AG04450 (cell line): ENCODE measurements at regions not wholly inside any gene's neighbourhood (a gene's known extent, or its start where the extent isn't known, plus 50 kb on each side); places are given as distances from the start of the nearest gene placed in this dataset.

Experiments used
- CTCF ChIA-PET: fragments of 300-600, 350-600 bp; formaldehyde crosslinking; extraction: SDS; loops from one replicate; lab custom pipeline; 2022; ENCODE audit warnings: antibody characterized with exemption, inconsistent platforms; lab: Charles Lee
- POLR2A ChIA-PET: fragments of 350-600 bp; formaldehyde crosslinking; extraction: SDS; loops from one replicate; lab custom pipeline; 2021; ENCODE audit warnings: antibody characterized with exemption, inconsistent platforms; lab: Yijun Ruan, JAX
- DNase-seq: peaks from one replicate; pipeline ENCODE4 v3.0.0-alpha.2; 2011; ENCODE audit warnings: low read depth, low spot score
- H3K27ac ChIP-seq: one replicate; pipeline ENCODE4 v1.5.1; 2012; ENCODE audit warnings: low read depth, low read length, control low read depth
- H3K27me3 ChIP-seq: one replicate; pipeline ENCODE4 v1.6.0; 2012; ENCODE audit warnings: low read length; ENCODE audit not compliant: control insufficient read depth, insufficient read depth
- H3K4me3 ChIP-seq: 2 replicates; pipeline ENCODE4 v1.5.1; 2011; ENCODE audit warnings: mild to moderate bottlenecking, low read depth, low read length, control low read depth
- H3K9me3 ChIP-seq: 2 replicates; pipeline ENCODE4 v1.5.1; 2012; ENCODE audit warnings: low read length; ENCODE audit not compliant: control insufficient read depth, insufficient read depth
- TF ChIP-seq, protein P1 (sequence below): IDR thresholded peaks from 2 replicates; pipeline ENCODE4 v1.5.1; 2011; ENCODE audit warnings: low read depth, low read length, control low read depth, inconsistent platforms

DNA sequence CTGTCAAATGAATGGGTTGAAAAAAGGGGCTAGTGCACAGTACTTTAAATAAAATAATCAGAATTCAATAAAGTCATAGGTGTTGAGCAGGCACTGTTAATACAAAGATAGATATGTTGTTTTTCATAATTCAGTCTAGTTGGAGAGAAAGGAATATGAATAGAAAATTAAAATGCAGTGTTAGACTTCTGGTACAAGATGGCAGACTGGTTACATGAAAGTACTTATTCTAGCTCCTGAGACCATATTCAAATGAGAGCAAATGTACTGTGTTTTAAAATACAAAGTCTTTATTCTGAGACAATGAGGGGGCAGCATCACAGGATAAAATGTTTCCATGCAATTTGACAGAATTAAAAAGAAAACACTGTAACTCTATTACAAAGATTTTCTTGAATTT lies 542.1 kb downstream of the COL11A1 start:
- H3K27ac ChIP-seq = no peak overlapping the region
- CTCF ChIA-PET = no interaction called here
- no peak for DNase-seq
- no peak overlapping the region for H3K4me3 ChIP-seq
- no peaks in the 10 kb centered on the region for H3K9me3 ChIP-seq
- no peaks in the 10 kb centered on the region for H3K27me3 ChIP-seq
- POLR2A ChIA-PET = no interaction called here
- TF ChIP-seq, protein P1, sequence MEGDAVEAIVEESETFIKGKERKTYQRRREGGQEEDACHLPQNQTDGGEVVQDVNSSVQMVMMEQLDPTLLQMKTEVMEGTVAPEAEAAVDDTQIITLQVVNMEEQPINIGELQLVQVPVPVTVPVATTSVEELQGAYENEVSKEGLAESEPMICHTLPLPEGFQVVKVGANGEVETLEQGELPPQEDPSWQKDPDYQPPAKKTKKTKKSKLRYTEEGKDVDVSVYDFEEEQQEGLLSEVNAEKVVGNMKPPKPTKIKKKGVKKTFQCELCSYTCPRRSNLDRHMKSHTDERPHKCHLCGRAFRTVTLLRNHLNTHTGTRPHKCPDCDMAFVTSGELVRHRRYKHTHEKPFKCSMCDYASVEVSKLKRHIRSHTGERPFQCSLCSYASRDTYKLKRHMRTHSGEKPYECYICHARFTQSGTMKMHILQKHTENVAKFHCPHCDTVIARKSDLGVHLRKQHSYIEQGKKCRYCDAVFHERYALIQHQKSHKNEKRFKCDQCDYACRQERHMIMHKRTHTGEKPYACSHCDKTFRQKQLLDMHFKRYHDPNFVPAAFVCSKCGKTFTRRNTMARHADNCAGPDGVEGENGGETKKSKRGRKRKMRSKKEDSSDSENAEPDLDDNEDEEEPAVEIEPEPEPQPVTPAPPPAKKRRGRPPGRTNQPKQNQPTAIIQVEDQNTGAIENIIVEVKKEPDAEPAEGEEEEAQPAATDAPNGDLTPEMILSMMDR = no peak

DNA sequence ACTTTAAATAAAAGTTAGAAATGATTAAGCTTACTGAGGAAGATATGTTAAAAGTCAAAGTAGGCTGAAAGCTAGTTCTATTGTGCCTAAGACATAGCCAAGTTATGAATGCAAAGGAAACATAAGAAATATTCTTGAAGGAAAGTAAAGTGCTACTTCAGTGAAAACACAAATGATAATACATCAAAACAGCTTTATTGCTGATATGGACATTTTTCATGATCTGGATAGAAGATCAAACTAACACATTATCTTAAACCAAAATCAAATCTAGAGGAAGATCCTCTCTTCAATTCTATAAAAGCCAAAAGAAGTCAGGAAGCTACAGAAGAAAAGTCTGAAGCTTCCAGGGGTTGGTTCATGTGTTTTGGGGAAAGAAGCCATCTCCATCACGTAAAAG lies 545.9 kb downstream of the COL11A1 start:
- Histone ChIP-seq H3K9me3 (no peaks in the 10 kb centered on the region), H3K4me3 (no peak overlapping the region), H3K27ac (no peak overlapping the region), H3K27me3 (no peaks in the 10 kb centered on the region)
- ChIA-PET POLR2A (no interaction called here), CTCF (no interaction called here)
- DNase-seq = no peak
- TF ChIP-seq, protein P1 = no peak

DNA sequence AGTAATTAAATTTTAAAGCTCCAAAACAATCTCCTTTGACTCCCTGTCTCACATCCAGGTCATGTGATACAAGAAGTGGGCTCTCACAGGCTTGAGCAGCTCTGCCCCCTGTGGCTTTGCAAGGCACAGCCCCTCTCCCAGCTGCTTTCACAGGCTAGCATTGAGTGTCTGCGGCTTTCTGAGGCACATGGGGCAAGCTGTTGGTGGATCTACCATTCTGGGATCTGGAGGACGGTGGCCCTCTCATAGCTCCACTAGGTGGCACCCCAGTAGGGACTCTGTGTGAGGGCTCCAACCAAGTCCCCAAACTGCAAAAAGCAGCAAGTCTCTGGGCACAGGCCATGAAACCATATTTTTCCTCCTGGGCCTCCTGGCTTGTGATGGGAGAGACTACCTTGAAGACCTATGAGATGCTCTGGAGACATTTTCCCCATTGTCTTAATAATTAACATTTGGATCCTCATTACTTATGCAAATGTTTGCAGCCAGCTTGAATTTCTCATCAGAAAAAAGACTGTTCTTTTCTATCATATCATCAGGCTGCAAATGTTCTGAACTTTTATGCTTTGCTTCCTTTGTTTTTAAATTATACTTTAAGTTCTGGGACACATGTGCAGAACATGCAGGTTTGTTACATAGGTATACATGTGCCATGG lies 554.1 kb upstream of the OLFM3 start:
- Histone ChIP-seq H3K27me3 (no peaks in the 10 kb centered on the region), H3K4me3 (no peak overlapping the region), H3K9me3 (peaks cover 10% of the 10 kb centered on the region), H3K27ac (no peak overlapping the region)
- TF ChIP-seq, protein P1 = peak; percentile 35
- no peak for DNase-seq
- ChIA-PET POLR2A (no interaction called here), CTCF (interaction anchor here (0.6 to 1.2 kb wide), 3 partner anchors 415 to 481 kb away, joined by 3 to 9 read pairs (median 3); no protein-coding TSS in a partner anchor)

DNA sequence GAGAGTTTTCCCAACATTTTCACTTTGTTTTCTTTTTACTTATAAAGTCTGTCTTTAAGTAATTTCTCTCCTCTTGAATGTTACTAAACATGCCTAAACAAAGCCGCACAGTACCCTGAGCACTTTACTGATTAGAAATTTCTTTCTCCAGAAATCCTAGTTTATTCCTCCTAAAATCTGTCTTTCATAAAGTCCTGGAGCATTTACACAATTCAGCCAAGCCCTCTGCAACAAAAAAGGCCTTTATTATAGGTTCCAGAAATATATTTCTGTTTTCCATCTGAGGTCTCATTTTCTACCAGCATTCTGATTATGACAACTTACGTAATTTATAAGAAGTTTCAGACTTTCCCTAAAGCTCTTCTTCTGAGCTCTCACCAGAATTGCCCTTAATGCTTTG lies 549.5 kb upstream of the OLFM3 start:
- no peaks in the 10 kb centered on the region for H3K27me3 ChIP-seq
- CTCF ChIA-PET = no interaction called here
- TF ChIP-seq, protein P1 = no peak
- POLR2A ChIA-PET = no interaction called here
- no peak overlapping the region for H3K27ac ChIP-seq
- peaks cover 3% of the 10 kb centered on the region; the same call in 1 of the 2 replicates for H3K9me3 ChIP-seq
- no peak for DNase-seq
- no peak overlapping the region for H3K4me3 ChIP-seq

DNA sequence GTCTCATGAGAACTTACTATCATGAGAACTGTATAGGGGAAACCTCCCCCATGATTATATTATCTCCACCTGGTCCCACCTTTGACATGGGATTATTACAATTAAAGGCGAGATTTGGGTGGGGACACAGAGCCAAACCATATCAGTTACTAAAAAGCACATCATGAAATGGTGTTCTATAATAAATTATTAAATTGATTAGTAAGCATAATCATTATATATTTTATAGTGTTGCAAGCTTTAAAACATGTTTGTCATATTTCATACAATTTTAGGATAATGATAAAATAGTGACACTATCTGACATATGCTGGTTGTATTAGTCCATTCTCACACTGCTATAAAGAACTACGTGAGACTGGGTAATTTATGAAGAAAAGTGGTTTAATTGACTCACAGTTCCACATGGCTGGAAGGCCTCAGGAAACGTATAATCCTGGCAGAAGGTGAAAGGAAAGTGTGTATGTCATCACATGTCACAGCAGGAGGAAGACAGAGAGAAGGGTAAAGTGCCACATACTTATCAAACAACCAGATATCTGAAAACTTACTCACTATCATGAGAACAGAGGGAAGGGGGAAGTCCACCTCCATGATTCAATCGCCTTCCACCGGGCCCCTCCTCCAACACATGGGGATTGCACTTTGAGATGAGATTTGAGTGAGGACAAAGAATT lies 539.2 kb upstream of the OLFM3 start:
- CTCF ChIA-PET = no interaction called here
- H3K4me3 ChIP-seq = no peak overlapping the region
- DNase-seq = no peak
- no peak overlapping the region for H3K27ac ChIP-seq
- POLR2A ChIA-PET = no interaction called here
- no peaks in the 10 kb centered on the region for H3K27me3 ChIP-seq
- TF ChIP-seq, protein P1 = no peak
- no peaks in the 10 kb centered on the region for H3K9me3 ChIP-seq
